ENCODE measurements at regions not wholly inside any gene's neighbourhood (a gene's known extent, or its start where the extent isn't known, plus 50 kb on each side); places are given as distances from the start of the nearest gene placed in this dataset.

- no peaks in the 10 kb centered on the region for H3K79me2 ChIP-seq (ENCODE audit: insufficient read depth, low read length)
- no CpG with 5 or more reads among the region's 4 CpGs for WGBS (ENCODE audit: extremely low coverage, insufficient read length, low lambda C conversion rate)
- H3K27me3 Mint-ChIP-seq (ENCODE audit: low read depth) = peaks cover 7% of the 10 kb centered on the region
These were observed 418.8 kb downstream of the BCOR start for GRCh38 chrX:39678914-39679313.

More at GRCh38 chrX:39678914-39679313, 418.8 kb downstream of the BCOR start:
- peaks cover 5 to 10% of the 10 kb centered on the region in 2 experiments for H3K4me1 Mint-ChIP-seq
- Histone ChIP-seq H4K91ac (ENCODE audit: insufficient read length, low read depth, low read length) (no peak overlapping the region), H3K79me1 (ENCODE audit: insufficient read depth, low read depth, low read length, poor library complexity, severe bottlenecking) (no peaks in the 10 kb centered on the region), H2AK5ac (ENCODE audit: insufficient read length, low read length) (no peak overlapping the region), H3K23ac (ENCODE audit: insufficient read length, low read depth, low read length) (no peak overlapping the region), H3K4ac (ENCODE audit: low read depth, low read length) (no peak overlapping the region), H3T11ph (ENCODE audit: low read length) (no peak overlapping the region), H2BK5ac (ENCODE audit: insufficient read length, low read length) (no peak overlapping the region), H3K56ac (ENCODE audit: insufficient read length, low read depth, low read length) (no peak overlapping the region), H4K8ac (replicated peaks; ENCODE audit: insufficient read length, low read depth, low read length) (no peak overlapping the region), H2BK15ac (ENCODE audit: low read depth, low read length) (no peak overlapping the region), H3K9me3 (ENCODE audit: control insufficient read depth, low read depth, low read length) (no peaks in the 10 kb centered on the region), H3K27me3 (ENCODE audit: insufficient read depth, low read length) (no peaks in the 10 kb centered on the region), H3K23me2 (ENCODE audit: insufficient read length, low read depth, low read length, poor library complexity, severe bottlenecking) (no peaks in the 10 kb centered on the region), H3K9ac (ENCODE audit: extremely low read depth, insufficient read length, low read length) (no peak overlapping the region), H4K5ac (ENCODE audit: insufficient read length, low read depth, low read length) (no peak overlapping the region), H2BK120ac (ENCODE audit: low read depth, low read length, poor library complexity, severe bottlenecking) (no peak overlapping the region), H2AFZ (ENCODE audit: low read length) (no peak overlapping the region), H2BK20ac (ENCODE audit: low read depth, low read length, poor library complexity, severe bottlenecking) (no peak overlapping the region), H3K14ac (ENCODE audit: insufficient read depth, low read length) (no peak overlapping the region), H4K20me1 (ENCODE audit: control insufficient read depth, insufficient read depth, insufficient read length) (no peaks in the 10 kb centered on the region), H3K4me2 (ENCODE audit: insufficient read depth, insufficient read length, low read length) (no peak overlapping the region), H3K27ac (ENCODE audit: insufficient read length, low read depth, low read length) (no peak overlapping the region), H3K18ac (ENCODE audit: insufficient read length, low read depth, low read length) (no peak overlapping the region), H2BK12ac (ENCODE audit: insufficient read length, low read depth, low read length) (no peak overlapping the region), H3K4me1 (ENCODE audit: insufficient read depth, low read length) (peaks cover 4% of the 10 kb centered on the region; the same call in 1 of the 2 replicates)
- H3K36me3 Mint-ChIP-seq (ENCODE audit: insufficient read depth in 1 of 3, low read depth in 3 of 3) = peaks cover 6 to 16% (median 9%) of the 10 kb centered on the region in 3 experiments
- no peak for TF ChIP-seq CTCF (conservative IDR thresholded peaks at IDR 0.05)
- H3K27ac Mint-ChIP-seq = no peak overlapping the region
- H3K4me3 Mint-ChIP-seq = no peak overlapping the region
- H3K9me3 Mint-ChIP-seq = peaks cover 65 to 74% of the 10 kb centered on the region in 2 experiments
- DNase-seq = no peak

All from H9 (cell line).